ENCODE measurements at regions not wholly inside any gene's neighbourhood (a gene's known extent, or its start where the extent isn't known, plus 50 kb on each side); places are given as distances from the start of the nearest gene placed in this dataset.

DNA sequence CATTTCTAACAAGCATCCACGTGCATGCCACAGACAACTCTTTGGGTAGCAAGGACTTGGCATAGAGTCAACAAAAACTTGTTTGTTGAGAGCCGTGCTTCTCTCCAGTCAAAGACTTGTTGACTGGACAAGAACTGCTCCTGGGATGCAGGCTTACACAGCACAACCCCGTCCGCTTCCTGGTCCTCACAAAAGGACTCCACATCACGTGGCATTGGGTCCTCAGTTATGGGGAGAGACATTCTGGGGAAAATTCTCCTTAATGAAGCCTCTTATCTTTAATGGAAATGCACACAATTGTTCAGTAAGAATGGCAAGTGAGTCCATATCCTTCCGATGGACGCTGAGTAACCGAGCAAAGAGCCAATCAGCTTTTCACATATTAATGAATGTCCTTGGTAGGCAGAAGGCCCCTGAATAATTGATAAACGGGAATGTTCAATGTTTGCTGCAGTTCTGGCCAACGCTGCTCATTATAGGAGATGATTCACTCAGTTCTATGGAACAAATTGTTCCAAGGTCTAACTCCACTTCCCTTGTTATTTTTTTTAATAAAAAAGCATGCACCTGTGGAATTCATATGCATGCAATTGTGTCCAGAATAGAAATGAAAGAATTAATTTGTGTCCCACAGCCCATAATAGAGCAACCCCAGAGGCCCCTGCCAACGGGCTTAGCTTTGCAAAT lies 97.0 kb upstream of the ZNF366 start:
- no peak overlapping the region for H3K4me3 ChIP-seq (ENCODE audit: low read depth, low read length)
- no peak for TF ChIP-seq CTCF (IDR thresholded peaks at IDR 0.05; ENCODE audit: control insufficient read depth, extremely low read depth, insufficient read depth)
- no peak for DNase-seq (ENCODE audit: low read depth)

GRCh38 chr5:72602696-72603685 lies 95.8 kb upstream of the ZNF366 start:
- no peak for DNase-seq (ENCODE audit: low read depth)
- H3K4me3 ChIP-seq (ENCODE audit: low read depth, low read length), result no peak overlapping the region
- no peak for TF ChIP-seq CTCF (IDR thresholded peaks at IDR 0.05; ENCODE audit: control insufficient read depth, extremely low read depth, insufficient read depth)

- no peak overlapping the region for H3K4me3 ChIP-seq (ENCODE audit: low read depth, low read length)
- DNase-seq (ENCODE audit: low read depth), result no peak
- TF ChIP-seq CTCF (IDR thresholded peaks at IDR 0.05; ENCODE audit: control insufficient read depth, extremely low read depth, insufficient read depth), result no peak
Measured at GRCh38 chr5:72601861-72602260, 94.7 kb upstream of the ZNF366 start.

GRCh38 chr5:72600391-72600981 lies 93.3 kb upstream of the ZNF366 start:
- TF ChIP-seq CTCF (IDR thresholded peaks at IDR 0.05; ENCODE audit: control insufficient read depth, extremely low read depth, insufficient read depth), result no peak
- DNase-seq (ENCODE audit: low read depth), result no peak
- H3K4me3 ChIP-seq (ENCODE audit: low read depth, low read length), result no peak overlapping the region

DNA sequence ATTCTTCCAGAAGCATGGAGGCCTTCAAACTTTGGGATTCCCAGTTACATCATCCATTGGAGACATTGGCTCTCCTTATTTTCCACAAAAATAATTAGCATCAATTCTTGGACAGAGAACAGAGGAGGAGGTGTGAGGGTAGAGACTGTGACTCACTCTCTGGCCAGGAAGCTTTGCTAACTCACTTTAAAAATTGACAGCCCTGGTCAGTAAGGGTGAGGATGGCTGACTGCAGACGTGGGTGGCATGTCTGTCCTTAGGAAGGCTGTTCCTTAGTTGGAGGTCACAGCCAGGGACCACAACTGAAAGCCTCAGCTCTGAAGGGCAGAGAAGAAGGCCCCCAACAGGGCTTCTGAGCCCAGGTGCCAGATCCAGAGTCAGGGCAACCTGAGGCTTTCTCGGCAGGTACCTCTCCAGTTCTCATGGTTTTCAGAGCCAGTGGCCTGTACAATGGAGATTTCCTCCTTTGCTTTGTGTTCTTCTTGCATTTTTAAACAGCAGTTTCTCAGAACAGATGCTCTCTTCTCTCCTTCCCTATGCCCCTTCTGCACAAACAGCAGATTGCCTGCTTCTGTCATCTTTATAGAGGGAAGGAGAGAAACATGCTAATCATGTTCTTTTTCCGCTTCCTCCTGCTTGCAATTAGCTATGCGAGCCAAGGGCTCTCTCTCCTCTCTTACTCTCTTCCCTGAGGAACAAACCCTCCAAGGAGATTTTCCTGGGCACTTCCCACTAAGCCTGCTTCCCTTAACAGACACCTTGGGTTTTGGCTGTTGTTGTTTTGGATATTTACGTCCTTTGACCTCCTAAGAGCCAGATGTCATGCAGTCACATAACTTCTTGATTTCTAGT lies 92.5 kb upstream of the ZNF366 start:
- H3K4me3 ChIP-seq (ENCODE audit: low read depth, low read length), result no peak overlapping the region
- no peak for DNase-seq (ENCODE audit: low read depth)
- TF ChIP-seq CTCF (IDR thresholded peaks at IDR 0.05; ENCODE audit: control insufficient read depth, extremely low read depth, insufficient read depth), result no peak

DNA sequence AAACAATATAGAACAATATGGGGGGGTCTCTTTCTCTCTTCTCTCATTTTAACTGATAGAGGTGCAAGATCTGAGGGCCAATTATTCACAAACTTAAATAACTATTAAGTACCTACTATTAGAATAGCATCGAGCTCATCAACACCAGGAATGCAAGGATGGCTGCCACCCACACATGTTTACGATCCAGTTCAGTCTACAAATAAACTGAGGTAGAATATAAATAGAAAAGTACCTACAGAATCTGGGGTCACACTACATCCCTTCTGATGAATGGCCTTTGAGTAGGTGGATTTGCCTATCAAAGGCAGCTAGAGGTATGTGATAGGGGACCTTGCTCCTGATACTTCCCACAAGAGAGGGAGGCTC lies 91.8 kb upstream of the ZNF366 start:
- no peak overlapping the region for H3K4me3 ChIP-seq (ENCODE audit: low read depth, low read length)
- DNase-seq (ENCODE audit: low read depth), result no peak
- no peak for TF ChIP-seq CTCF (IDR thresholded peaks at IDR 0.05; ENCODE audit: control insufficient read depth, extremely low read depth, insufficient read depth)
